ENCODE measurements at regions not wholly inside any gene's neighbourhood (a gene's known extent, or its start where the extent isn't known, plus 50 kb on each side); places are given as distances from the start of the nearest gene placed in this dataset.

GRCh38 chr18:78618726-78619125 is 360.9 kb upstream of the SALL3 start:
- no peak for TF ChIP-seq FOXM1 (IDR thresholded peaks at IDR 0.05; ENCODE audit: borderline replicate concordance)
- TF ChIP-seq FOXA1 (IDR thresholded peaks at IDR 0.05), result no peak
- TF ChIP-seq SP1 (IDR thresholded peaks at IDR 0.05), result no peak
- TF ChIP-seq FOXK2 (IDR thresholded peaks at IDR 0.05), result no peak
- TF ChIP-seq SUZ12 (IDR thresholded peaks at IDR 0.05), result no peak
- no peak for TF ChIP-seq LEF1 (IDR thresholded peaks at IDR 0.05; ENCODE audit: borderline replicate concordance)
- TF ChIP-seq TARDBP (IDR thresholded peaks at IDR 0.05), result no peak
- no peak for TF ChIP-seq ZNF384 (IDR thresholded peaks at IDR 0.05)
- no peak for TF ChIP-seq L3MBTL2 (conservative IDR thresholded peaks at IDR 0.05)
- TF ChIP-seq PKNOX1 (IDR thresholded peaks at IDR 0.05), result no peak
- no peak for TF ChIP-seq ARNT (IDR thresholded peaks at IDR 0.05)
- TF ChIP-seq NFRKB (IDR thresholded peaks at IDR 0.05), result no peak
- no peak for TF ChIP-seq ELF4 (IDR thresholded peaks at IDR 0.05)
- no peak for TF ChIP-seq CTBP1 (IDR thresholded peaks at IDR 0.05; ENCODE audit: borderline replicate concordance)
